ENCODE measurements at regions not wholly inside any gene's neighbourhood (a gene's known extent, or its start where the extent isn't known, plus 50 kb on each side); places are given as distances from the start of the nearest gene placed in this dataset.

DNA sequence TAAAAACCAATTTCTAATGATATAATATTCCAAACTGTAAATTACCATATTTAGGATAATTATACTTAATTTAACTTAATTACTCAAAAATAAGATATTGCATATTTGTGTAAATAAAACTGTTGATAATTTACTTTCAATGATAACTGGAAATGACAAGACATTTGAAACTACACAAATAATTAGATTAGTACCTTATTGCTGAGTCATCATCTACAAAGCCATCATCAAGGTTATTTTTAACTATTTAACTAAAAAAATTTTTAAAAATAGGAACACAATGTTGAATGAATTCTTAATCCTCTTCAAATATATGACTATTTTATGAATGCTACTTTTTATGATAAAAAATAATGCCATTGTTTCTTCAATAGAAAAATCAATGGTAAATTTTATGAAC is 364.3 kb downstream of the SLITRK6 start:
- no peaks in the 10 kb centered on the region for H4K20me1 ChIP-seq (ENCODE audit: insufficient read depth, low read length)
- no peak overlapping the region for H3K4me2 ChIP-seq (ENCODE audit: low read length)
- H3K4me3 ChIP-seq (ENCODE audit: low read depth, low read length, poor library complexity, severe bottlenecking) = no peak overlapping the region
- CTCF ChIA-PET (ENCODE audit: unreplicated experiment) = no interaction called here
- no peak for TF ChIP-seq CTCF (conservative IDR thresholded peaks at IDR 0.05; ENCODE audit: low read length)
- TF ChIP-seq EZH2phosphoT487 (IDR thresholded peaks at IDR 0.05; ENCODE audit: borderline replicate concordance, low read depth, low read length) = no peak
- H3K9me3 ChIP-seq (ENCODE audit: low read length) = no peaks in the 10 kb centered on the region; the same call in 1 of the 2 replicates
- no peaks in the 10 kb centered on the region for H3K4me1 ChIP-seq (ENCODE audit: insufficient read depth, low read length, poor library complexity, severe bottlenecking)
- no peak overlapping the region for H3K27ac ChIP-seq (ENCODE audit: low read depth, low read length, poor library complexity, severe bottlenecking)
- no peaks in the 10 kb centered on the region for H3K79me2 ChIP-seq (ENCODE audit: insufficient read depth, low read depth, low read length)
- intact Hi-C loops (cut with micrococcal nuclease; ENCODE audit: unreplicated experiment) = no loop called here
- no peaks in the 10 kb centered on the region for H3K9me2 ChIP-seq (ENCODE audit: insufficient read depth, low read length)
- DNase-seq (ENCODE audit: low spot score) = no peak
- no peaks in the 10 kb centered on the region for H3K36me3 ChIP-seq (ENCODE audit: insufficient read depth, low read length)
- no TSS peak for BruUV-seq (replicated peaks)
- POLR2A ChIA-PET = interaction anchor here (0.7 kb wide), 1 partner anchor 37 kb away, joined by 4 read pairs; no protein-coding TSS in a partner anchor
- H2AFZ ChIP-seq (ENCODE audit: low read length) = no peak overlapping the region

GRCh38 chr13:85432881-85433280 is 366.3 kb downstream of the SLITRK6 start:
- ChIA-PET CTCF (ENCODE audit: unreplicated experiment) (no interaction called here), POLR2A (no interaction called here)
- no TSS peak for BruUV-seq (replicated peaks)
- H3K79me2 ChIP-seq (ENCODE audit: insufficient read depth, low read depth, low read length) = no peaks in the 10 kb centered on the region
- DNase-seq (ENCODE audit: low spot score) = no peak
- no peaks in the 10 kb centered on the region; the same call in 1 of the 2 replicates for H3K9me3 ChIP-seq (ENCODE audit: low read length)
- TF ChIP-seq EZH2phosphoT487 (IDR thresholded peaks at IDR 0.05; ENCODE audit: borderline replicate concordance, low read depth, low read length) (no peak), CTCF (conservative IDR thresholded peaks at IDR 0.05; ENCODE audit: low read length) (no peak)
- no peak overlapping the region for H3K27ac ChIP-seq (ENCODE audit: low read depth, low read length, poor library complexity, severe bottlenecking)
- no peaks in the 10 kb centered on the region for H3K4me1 ChIP-seq (ENCODE audit: insufficient read depth, low read length, poor library complexity, severe bottlenecking)
- H3K9me2 ChIP-seq (ENCODE audit: insufficient read depth, low read length) = no peaks in the 10 kb centered on the region
- no peak overlapping the region for H3K4me2 ChIP-seq (ENCODE audit: low read length)
- no peak overlapping the region for H3K4me3 ChIP-seq (ENCODE audit: low read depth, low read length, poor library complexity, severe bottlenecking)
- H2AFZ ChIP-seq (ENCODE audit: low read length) = no peak overlapping the region
- intact Hi-C loops (cut with micrococcal nuclease; ENCODE audit: unreplicated experiment) = no loop called here
- H3K36me3 ChIP-seq (ENCODE audit: insufficient read depth, low read length) = no peaks in the 10 kb centered on the region
- no peaks in the 10 kb centered on the region for H4K20me1 ChIP-seq (ENCODE audit: insufficient read depth, low read length)

DNA sequence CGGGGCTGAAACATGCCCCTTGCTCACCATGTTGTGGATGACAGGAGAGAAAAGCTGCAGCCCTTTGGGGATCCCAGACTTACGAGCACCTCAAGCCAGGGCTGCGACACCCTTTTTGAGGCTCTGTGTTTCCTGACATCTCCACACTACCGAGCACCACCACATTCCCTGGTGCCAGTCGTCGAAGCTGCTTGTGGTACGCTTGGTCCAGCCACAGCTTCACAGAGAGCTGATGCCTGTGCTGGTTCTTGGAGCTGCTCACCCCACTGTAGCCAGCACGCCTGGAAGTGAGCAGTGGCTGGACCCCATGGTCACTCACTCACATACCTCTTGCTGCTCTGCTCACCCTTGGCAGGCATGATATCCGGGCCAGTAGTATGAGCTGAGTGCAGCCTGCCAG is 367.5 kb downstream of the SLITRK6 start:
- POLR2A ChIA-PET = interaction anchor here (1.0 kb wide), 1 partner anchor 99 kb away, joined by 4 read pairs; no protein-coding TSS in a partner anchor

More for the DNA sequence above, 367.5 kb downstream of the SLITRK6 start:
- intact Hi-C loops (cut with micrococcal nuclease; ENCODE audit: unreplicated experiment) = no loop called here
- Histone ChIP-seq H3K4me2 (ENCODE audit: low read length) (no peak overlapping the region), H3K9me2 (ENCODE audit: insufficient read depth, low read length) (no peaks in the 10 kb centered on the region), H3K4me1 (ENCODE audit: insufficient read depth, low read length, poor library complexity, severe bottlenecking) (no peaks in the 10 kb centered on the region), H3K9me3 (ENCODE audit: low read length) (no peaks in the 10 kb centered on the region; the same call in 1 of the 2 replicates), H3K36me3 (ENCODE audit: insufficient read depth, low read length) (no peaks in the 10 kb centered on the region), H2AFZ (ENCODE audit: low read length) (no peak overlapping the region), H3K4me3 (ENCODE audit: low read depth, low read length, poor library complexity, severe bottlenecking) (no peak overlapping the region), H3K79me2 (ENCODE audit: insufficient read depth, low read depth, low read length) (no peaks in the 10 kb centered on the region), H4K20me1 (ENCODE audit: insufficient read depth, low read length) (no peaks in the 10 kb centered on the region), H3K27ac (ENCODE audit: low read depth, low read length, poor library complexity, severe bottlenecking) (no peak overlapping the region)
- CTCF ChIA-PET (ENCODE audit: unreplicated experiment) = no interaction called here
- no TSS peak for BruUV-seq (replicated peaks)
- no peak for TF ChIP-seq EZH2phosphoT487 (IDR thresholded peaks at IDR 0.05; ENCODE audit: borderline replicate concordance, low read depth, low read length)
- no peak for TF ChIP-seq CTCF (conservative IDR thresholded peaks at IDR 0.05; ENCODE audit: low read length)
- no peak for DNase-seq (ENCODE audit: low spot score)
